ENCODE measurements at regions not wholly inside any gene's neighbourhood (a gene's known extent, or its start where the extent isn't known, plus 50 kb on each side); places are given as distances from the start of the nearest gene placed in this dataset.

DNA sequence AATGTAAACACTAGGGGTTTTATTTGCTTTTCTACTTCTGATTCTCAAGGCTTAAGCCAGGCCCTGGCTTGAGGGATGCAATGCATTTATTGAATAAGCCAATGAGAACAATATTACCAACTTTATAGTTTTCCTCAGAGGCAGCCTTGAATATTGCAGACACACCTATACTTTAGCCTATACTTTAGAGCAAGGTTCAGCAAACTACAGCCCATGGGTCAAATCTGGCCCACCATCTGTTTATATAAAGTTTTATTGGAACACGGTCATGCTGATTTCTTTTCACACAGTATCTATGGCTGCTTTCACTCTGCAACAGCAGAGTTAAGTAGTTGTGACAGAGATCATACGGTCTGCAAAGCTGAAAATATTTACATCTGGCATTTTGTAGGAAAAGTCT, 50.3 kb upstream of the E2F8 start:
- DNase-seq: no peak
